ENCODE measurements at regions not wholly inside any gene's neighbourhood (a gene's known extent, or its start where the extent isn't known, plus 50 kb on each side); places are given as distances from the start of the nearest gene placed in this dataset.
"Not testable (repeated sequence)": the region's sequence is repeated elsewhere in the genome, so short reads cannot be mapped to it uniquely, and the experiment has no call there.

DNA sequence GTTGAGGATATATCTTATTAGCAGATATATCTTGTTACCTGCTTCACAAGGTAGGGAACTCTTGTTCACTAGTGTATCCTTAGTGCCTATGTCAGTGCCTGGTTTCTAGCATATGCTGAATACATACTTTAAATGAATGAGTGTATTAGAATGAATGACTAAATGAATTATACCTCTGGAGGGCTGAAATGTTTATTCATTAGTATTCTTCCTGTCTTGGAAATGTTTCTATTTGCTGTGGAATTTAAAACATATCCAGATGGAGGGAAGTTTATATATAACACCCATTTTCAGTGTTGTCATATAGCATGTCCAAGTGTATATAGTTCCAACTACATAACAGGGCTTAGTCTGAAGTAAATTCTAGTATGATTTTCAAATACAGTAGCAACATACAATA lies 581.5 kb downstream of the TBL1XR1 start:
- DNase-seq, result no peak

DNA sequence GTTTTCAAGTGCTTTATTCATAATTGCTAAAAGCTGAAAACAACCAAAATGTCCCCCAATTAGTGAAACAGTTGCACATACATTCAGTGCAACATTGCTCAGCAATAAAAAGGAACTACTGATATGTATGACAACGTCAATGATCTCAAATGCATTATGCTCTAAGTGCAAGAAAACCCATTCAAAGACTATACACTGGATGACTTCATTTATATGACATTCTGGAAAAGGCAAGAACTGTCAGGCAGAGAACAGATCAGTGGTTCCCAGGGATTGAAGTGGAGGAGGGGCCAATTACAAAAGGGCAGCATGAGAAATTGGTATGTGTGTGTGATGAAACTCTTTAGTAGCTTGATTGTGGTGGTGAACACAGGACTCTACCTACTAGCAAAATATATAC lies 585.6 kb downstream of the TBL1XR1 start:
- DNase-seq, result no peak

DNA sequence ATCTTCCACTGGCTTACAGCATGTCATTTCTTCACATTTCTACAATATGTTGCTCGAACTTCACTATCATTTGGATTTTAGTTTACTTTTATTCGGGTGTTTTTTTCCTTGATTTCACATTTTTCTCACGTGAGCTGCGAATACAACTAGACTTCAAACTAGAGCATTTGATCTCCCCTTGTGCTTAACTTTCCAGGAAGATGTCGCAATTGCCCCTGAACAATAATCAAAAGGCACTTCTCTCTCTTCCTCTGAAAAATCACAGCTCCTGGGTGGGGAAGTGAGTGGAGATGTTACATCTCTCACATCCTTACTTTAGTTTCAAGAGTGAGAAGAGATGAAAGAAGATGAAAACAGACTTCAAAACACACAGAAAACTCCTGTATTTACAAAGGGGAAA lies 587.9 kb downstream of the TBL1XR1 start:
- DNase-seq, result no peak

GRCh38 chr3:176605553-176605952 lies 591.7 kb downstream of the TBL1XR1 start:
- DNase-seq, result not testable (repeated sequence)

GRCh38 chr3:176595307-176595706 lies 602.0 kb downstream of the TBL1XR1 start:
- DNase-seq, result no peak

- no peak for DNase-seq
Measured at GRCh38 chr3:176590722-176591121, 606.6 kb downstream of the TBL1XR1 start.

DNA sequence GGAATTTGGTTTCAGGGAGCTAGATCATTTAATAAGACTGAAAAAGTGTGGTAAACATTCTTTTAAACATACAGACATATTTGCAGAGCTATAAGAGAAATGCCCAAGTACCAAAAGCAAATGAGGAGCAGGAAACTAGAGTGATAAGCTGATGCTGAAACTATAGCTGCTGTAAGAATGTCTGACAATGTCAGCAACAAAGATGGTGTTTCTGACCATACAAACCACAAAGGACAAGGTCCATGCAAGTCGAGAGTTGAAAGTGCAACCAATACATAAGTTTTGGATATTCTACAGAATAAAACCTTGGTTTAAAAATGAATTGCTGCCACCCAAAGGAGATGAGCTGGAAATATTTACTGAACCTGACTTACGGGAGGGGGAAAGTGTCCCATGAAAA lies 610.2 kb downstream of the TBL1XR1 start:
- no peak for DNase-seq

DNA sequence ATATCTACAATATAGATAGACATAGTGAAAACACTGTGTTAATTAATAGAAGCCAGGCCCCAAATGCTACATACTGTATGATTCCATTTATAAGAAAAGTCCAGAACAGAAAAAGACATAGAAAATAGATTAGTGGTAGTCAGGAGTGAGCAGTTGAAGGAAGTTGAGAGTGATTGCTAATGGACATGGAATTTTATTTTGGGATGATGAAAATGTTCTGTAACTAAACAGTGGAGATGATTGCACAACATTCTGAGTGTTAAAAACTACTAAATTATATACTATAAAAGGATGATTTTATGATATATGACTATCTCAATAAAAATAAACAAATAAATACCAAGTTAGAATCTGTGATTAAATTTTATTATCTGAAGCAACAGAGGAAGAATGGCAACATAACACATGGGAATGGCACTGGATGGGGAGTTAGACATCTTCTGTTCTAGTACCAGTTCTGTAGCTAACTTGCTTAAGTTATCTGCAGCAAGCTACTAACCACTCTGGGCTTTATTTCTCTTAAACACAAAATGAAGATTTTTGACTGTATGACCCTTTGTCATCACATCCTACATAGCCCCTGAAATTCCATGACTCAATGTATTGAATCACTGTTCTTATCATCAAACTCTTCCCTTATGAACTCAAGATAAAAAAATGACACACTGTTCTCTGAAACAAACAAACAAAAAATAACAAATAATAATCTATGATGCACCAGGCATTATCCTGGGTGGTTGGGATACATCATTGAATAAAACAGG lies 612.7 kb downstream of the TBL1XR1 start:
- DNase-seq, result no peak

- no peak for DNase-seq
Measured at GRCh38 chr3:176583956-176584355, 613.3 kb downstream of the TBL1XR1 start.

GRCh38 chr3:176581589-176581988 lies 615.7 kb downstream of the TBL1XR1 start:
- DNase-seq, result no peak

GRCh38 chr3:176579711-176580185 lies 617.5 kb downstream of the TBL1XR1 start:
- DNase-seq, result no peak

- DNase-seq, result no peak
Measured at GRCh38 chr3:176578316-176578715, 619.0 kb downstream of the TBL1XR1 start.

DNA sequence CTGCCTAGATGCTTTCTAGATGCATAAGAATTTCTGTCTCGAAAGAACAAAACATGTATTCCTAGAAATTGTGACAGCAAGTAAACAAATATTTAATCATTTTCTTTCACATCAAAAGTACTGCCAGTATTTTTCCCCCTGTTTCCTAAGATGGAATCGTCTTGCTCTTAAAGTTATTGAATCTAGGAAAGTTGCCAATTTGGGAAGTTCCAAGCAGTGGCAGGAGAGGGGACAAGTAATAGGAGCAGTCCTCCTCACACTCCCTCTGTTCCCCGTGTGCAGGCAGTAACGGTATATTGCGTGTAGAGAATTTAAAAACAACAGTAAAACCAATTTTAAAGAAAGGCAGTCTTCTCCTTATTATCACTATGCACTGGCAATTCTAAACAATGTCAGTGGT lies 619.8 kb downstream of the TBL1XR1 start:
- DNase-seq, result no peak

DNA sequence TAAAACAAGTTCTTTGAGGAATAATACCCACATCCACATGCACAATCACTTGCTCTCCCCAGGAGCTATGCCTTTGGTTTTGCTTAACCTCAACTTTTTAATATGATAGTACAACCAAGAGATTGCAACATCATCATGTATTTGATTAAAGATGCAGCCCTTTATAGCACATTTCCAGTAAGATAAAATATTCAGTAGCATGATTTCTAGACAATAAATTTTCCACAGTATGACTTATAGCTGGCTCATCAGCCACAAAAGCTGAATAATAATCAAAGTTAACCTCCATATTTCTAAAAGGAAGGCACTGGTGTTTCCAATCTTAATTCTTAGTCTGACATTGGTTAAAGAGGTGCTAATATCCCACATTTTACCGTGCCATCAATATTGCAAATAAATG lies 622.5 kb downstream of the TBL1XR1 start:
- DNase-seq, result no peak

DNA sequence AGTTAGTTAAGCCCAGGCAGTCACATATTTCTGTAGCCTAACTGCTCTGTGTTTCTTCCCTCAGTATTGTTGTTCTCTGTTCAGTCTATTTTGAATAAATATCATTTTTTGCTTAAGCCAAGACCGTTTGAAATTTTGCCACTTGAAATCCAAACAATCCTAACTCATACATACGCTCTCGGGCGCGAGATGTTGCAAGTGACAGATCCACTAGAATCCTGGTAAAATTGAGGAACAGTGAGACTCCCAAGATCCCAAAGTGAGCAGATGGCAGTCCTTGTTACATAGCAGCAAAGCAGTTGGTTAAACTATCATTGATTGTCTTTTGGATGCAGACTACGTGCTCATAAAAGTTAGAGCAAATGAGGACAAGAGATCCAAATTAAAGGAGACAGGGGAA lies 625.4 kb downstream of the TBL1XR1 start:
- no peak for DNase-seq

- no peak for DNase-seq
Measured at GRCh38 chr3:176570992-176571391, 626.3 kb downstream of the TBL1XR1 start.

GRCh38 chr3:176568189-176568588 lies 629.1 kb downstream of the TBL1XR1 start:
- DNase-seq, result no peak

GRCh38 chr3:176566757-176567156 lies 630.5 kb downstream of the TBL1XR1 start:
- no peak for DNase-seq

GRCh38 chr3:176562331-176562730 lies 635.0 kb downstream of the TBL1XR1 start:
- no peak for DNase-seq

DNA sequence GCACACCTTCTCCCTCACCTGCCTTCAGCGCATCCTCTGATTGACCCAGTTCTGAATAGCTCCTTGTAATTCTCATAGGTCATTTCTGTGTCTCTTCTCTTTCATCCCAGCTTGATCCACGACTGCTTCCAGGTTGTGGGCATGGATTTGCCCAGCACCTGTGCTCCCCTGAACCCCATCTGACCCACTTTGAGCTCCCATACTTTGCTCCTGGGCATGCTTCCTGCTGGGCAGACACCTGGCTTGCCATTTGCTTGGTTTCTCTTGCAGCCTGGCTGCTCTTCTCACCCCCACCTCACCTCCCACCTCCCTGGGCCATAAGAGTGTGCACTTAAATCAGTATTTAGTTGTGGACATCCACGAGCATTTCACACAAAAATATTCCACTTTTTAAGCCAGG lies 635.5 kb downstream of the TBL1XR1 start:
- DNase-seq, result no peak

DNA sequence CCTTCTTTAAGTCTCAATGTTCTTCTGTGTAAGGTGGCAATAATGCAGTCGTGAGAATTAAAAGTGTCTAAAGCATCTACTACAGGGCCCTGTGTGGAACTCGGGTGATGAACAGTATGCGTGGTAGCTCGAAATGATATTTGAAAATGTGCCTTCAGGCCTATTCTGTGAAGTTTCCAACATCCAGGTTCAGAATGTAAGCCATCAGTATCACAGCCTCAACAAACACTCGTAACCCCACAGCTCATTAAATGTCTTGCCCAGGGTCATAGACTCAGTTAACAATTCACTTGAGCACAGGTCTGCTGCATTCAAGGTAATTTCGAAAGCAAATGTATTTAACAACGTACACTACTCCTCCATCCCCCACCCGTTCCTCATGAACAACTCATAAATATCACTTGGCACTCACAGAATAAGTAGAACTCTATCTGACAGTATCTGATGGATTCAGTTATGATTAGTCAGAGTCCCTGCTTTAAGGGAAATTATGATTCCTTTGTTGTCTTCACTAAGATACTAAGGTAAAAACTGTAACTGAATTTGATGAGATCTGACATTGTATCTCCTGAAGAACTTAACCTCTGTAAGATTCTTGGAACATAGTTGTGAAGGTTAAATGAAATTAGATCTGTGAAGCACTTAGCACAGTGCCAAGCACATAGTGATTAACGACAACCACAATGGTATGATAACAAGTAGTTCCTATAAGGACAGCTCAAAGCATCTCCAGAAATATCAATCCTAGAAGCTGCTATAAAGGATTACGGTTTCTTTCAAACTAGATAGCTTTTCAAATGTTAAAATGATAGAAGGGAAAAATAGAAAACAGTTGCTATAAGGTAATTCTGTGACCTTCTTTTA lies 642.3 kb downstream of the TBL1XR1 start:
- DNase-seq, result no peak

DNA sequence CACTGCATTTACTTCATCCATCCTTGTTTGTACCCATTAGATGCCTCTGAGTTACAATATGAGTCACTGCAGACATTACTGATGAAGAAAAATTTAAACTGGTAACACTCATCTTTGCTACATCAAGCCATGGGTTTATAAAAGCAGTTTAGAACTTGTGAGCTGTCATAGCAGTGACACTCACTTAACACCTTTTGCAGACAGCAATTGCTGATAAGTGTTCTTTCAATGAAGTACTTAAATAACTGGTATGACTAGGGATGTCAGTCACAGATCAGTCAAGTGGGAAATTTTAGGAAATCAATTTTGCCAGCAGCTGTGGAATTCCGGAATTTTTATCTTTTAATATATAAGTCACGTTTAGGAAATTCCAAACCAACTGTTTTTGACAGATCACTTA lies 643.0 kb downstream of the TBL1XR1 start:
- no peak for DNase-seq

DNA sequence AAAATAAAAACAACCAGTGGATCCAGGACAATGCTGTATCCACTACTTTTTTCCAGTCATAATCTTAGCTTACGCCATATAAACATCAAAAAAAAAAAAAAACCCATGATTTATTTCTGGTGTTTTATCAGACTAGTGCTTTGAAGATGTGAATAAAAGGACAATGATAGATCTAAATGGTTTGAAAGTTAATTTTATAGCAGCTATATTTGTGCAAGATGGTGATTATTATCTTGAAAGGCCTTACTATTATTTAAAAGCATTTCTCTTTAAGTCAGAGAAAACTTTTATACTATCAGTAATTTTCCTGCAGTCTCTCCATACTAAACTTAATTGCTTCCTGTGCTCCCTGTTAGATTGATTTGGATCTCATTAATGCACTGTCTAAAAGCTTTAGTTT lies 670.3 kb downstream of the TBL1XR1 start:
- no peak for DNase-seq

DNA sequence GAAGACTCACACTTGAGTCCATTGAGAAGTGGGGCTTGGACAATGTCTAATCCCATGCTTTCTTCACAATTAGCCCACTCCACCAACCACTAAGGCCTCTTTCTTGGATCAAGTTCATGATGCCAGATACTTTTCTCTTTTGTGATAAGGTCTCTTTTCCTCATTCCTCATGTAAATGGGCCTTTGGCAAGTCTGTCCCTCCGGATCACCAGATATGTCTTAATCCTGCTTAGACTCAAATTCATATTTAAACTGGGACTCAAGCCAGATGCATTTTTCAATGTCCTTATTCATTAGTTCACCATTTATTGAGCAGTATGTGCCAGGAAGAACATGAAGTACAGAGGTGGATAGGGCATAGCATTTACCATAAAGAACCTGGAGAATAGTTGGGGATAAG lies 671.1 kb downstream of the TBL1XR1 start:
- no peak for DNase-seq

Data from inflammatory macrophage treated with lipopolysaccharide for 4 hours (primary cell).